ENCODE measurements at regions not wholly inside any gene's neighbourhood (a gene's known extent, or its start where the extent isn't known, plus 50 kb on each side); places are given as distances from the start of the nearest gene placed in this dataset.

DNA sequence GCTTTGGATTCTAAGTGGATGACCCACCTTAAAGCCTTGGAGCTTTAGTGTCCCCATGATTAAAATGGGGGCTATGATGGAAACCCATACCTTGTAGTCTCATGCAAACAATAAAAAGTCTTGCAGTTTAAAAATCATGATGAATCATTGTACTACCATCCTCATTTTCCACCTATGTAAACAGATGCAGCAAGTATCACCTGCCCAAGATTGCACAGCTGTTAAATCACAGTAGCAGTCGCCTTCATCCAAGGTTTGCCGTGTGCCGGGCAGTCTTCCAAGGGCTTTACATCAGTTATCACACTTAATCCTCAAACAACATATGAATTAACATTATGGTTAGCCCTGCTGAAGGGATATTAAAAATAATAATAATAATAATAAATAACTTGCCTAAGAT, 210.3 kb downstream of the FOXA2 start (continued):
- TF ChIP-seq CHD7 (IDR thresholded peaks at IDR 0.05; ENCODE audit: insufficient replicate concordance, low read length) (no peak), USF2 (IDR thresholded peaks at IDR 0.05; ENCODE audit: low read length) (no peak), RFX5 (IDR thresholded peaks at IDR 0.05; ENCODE audit: borderline replicate concordance, low read depth, low read length) (no peak), ASH2L (IDR thresholded peaks at IDR 0.05; ENCODE audit: low read length) (no peak), JUND (IDR thresholded peaks at IDR 0.05; ENCODE audit: low read length) (no peak), SIN3A (conservative IDR thresholded peaks at IDR 0.05 in 1 of 2, IDR thresholded peaks at IDR 0.05 in 1 of 2; ENCODE audit: low read depth in 1 of 2, low read length in 2 of 2) (no peak), SIX5 (IDR thresholded peaks at IDR 0.05; ENCODE audit: low read depth, low read length) (no peak)
- TF ChIP-seq, protein P1, sequence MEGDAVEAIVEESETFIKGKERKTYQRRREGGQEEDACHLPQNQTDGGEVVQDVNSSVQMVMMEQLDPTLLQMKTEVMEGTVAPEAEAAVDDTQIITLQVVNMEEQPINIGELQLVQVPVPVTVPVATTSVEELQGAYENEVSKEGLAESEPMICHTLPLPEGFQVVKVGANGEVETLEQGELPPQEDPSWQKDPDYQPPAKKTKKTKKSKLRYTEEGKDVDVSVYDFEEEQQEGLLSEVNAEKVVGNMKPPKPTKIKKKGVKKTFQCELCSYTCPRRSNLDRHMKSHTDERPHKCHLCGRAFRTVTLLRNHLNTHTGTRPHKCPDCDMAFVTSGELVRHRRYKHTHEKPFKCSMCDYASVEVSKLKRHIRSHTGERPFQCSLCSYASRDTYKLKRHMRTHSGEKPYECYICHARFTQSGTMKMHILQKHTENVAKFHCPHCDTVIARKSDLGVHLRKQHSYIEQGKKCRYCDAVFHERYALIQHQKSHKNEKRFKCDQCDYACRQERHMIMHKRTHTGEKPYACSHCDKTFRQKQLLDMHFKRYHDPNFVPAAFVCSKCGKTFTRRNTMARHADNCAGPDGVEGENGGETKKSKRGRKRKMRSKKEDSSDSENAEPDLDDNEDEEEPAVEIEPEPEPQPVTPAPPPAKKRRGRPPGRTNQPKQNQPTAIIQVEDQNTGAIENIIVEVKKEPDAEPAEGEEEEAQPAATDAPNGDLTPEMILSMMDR (IDR thresholded peaks at IDR 0.05; ENCODE audit: control extremely low read depth in 1 of 3, insufficient read depth in 1 of 3, low read depth in 1 of 3, low read length in 3 of 3) = no peak

Data from H1 (cell line).